NCI-H82 (cell line): ENCODE measurements at regions not wholly inside any gene's neighbourhood (a gene's known extent, or its start where the extent isn't known, plus 50 kb on each side); places are given as distances from the start of the nearest gene placed in this dataset.
"Not testable (repeated sequence)": the region's sequence is repeated elsewhere in the genome, so short reads cannot be mapped to it uniquely, and the experiment has no call there.

ENCODE experiments used
- DNase-seq: peaks from one replicate; lab custom pipeline; 2025; lab: John Stamatoyannopoulos, UW

DNA sequence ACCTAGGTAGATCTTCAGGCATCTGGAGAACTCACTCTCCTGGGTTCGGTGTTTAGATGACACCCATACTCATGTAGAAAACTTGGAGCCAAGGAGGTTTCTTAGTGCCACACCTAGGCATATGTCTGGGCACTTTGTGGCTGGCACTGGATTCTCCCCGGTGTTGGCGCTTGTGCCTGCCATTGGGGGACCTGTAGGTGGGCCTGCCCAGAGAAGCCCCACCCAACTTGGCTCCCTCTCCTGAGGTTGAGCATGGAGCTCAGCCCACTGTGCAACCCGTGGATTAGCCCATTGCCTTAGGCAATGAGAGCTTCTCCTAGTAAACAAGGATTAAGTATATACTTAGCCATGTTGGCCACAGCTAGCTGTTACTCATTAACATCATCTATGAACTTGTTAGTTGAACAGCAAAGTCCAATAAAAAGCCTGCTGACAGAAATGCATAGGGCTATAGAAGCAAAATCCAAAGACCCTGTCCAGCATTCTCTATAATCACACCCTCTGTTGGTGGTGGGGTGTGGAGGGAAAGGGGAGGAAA is 335.5 kb upstream of the CHORDC1 start:
- no peak for DNase-seq

GRCh38 chr11:90556606-90557005 is 333.8 kb upstream of the CHORDC1 start:
- DNase-seq: no peak

GRCh38 chr11:90556026-90556425 is 333.2 kb upstream of the CHORDC1 start:
- no peak for DNase-seq

DNA sequence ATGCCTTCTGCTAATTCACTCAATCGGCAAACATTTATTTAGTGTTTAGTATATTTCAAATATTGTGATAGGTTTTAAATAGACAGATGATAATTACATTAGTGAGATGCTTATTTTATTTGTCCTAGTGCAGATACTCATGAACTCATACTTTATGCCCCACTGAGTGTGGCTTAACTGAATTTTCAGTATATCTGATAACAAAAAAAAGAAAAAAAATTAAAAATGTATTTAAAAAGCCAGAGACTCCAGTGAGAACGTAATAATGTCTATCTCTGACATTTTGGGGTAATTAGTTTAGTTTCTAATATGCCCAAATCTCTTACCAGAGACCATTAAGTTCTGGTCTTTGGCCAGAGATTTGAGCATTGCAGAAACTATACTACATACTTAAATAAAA is 332.6 kb upstream of the CHORDC1 start:
- DNase-seq: no peak

DNA sequence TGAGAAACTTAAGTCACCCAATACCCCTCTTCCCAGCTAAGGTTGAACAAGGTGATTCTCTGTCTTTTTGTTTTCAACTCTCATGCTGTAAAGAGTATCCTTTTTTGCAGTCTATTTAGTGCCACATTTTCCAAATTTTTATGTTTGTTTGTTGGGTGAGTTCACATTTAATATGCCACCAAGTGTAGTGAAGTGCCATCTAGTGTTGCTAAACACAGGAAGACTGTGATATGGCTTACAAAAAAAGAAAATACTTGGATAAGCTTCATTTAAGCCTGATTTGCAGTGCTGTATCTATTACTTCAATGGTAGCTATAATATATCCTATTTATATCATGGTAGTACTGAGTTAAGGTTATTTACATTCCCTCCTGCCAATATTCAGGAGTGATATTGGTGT is 319.2 kb upstream of the CHORDC1 start:
- DNase-seq: no peak

DNA sequence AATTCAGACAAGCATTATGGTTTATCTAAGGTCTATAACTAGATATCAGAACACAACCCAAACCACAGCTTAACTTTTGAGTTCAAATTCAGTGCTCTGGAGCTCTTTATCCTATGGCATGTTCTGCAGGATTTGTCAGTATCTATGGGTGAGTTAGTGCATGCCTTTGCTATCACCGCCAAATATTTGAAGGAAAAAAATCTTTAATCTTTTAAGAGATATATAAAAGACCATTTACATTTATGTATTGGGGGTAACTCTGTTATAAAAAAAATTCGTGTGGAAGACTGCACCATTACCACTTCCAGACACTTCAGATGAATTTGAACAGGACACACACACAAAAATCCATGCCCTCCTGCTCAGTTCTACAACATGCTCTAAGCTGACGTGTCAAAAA is 313.5 kb upstream of the CHORDC1 start:
- DNase-seq: no peak

DNA sequence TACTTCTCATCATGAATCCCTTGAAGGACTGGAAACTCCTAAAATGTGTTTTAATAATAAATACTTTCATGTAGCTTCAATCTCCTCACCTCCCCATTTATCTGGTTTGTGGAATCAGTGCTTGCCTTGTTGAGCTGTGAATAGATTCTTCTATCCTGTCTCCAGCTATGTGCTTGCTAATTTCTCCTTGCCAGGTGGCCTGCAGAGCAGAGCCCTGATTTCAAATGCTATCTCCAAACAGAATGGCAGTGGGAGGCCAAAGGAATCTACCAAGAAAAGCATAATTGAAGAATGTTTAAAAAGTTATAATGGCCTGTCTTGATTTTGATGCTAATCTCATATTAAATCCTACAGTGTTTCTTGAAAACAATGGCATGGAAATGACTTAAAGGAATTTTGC is 309.3 kb upstream of the CHORDC1 start:
- no peak for DNase-seq

DNA sequence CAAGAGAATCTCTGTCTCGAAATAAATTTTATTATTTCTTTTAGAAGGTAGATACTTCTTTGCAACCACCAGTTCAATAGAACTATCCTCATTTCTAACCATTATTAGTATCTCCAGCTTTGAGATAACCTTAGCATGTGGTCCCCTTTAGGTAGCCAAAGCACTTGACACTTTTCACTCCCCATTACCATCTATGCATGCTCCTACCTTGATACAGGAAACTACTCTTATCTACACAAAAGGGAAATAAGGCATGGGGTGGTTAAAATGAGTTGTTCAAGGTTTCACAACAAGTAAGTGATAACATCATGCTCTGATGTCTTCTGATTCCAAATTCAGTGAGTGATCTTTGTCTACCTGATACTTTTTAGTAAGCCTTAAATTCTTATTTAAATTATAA is 308.2 kb upstream of the CHORDC1 start:
- no peak for DNase-seq

DNA sequence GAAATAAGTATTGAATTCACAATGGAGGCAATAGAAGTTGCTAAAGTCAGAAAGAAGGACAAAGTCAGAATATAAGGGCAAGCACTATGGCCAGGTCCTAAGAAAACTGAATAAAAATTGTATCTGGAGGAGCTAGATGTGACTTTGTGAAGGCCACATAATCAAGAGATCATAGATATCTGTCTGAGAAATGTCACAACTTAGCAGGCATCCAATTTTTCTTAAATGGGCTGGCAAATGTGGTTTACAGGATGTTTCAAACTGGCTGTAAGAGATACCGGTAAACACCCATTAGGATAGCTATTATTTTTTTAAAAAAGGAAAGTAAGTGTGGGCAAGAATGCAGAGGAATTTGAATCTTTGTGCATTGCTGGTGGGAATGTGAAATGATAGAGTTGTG is 303.1 kb upstream of the CHORDC1 start:
- DNase-seq: no peak

- no peak for DNase-seq
Measured at GRCh38 chr11:90512846-90513245, 290.0 kb upstream of the CHORDC1 start.

DNA sequence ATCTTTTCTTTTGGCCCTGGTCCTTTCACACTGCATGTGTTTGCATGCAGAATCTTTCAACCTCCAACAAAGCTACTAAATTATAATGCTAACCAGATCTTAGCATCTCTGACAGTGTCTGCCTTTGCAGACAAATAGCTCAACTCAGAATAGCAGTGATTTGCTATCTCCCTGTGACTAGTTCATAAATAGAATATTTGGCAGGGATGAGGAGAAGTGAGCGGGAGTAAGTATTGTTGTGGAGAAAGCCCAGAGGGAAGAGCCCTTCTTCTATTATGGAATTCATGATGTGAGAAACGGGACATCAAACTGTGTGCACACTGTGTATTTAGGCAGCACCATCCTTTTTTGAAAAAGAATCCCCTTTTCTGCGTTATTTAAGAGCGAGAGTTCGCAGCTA is 288.0 kb upstream of the CHORDC1 start:
- no peak for DNase-seq

- DNase-seq: no peak
Measured at GRCh38 chr11:90500922-90501568, 278.2 kb upstream of the CHORDC1 start.

DNA sequence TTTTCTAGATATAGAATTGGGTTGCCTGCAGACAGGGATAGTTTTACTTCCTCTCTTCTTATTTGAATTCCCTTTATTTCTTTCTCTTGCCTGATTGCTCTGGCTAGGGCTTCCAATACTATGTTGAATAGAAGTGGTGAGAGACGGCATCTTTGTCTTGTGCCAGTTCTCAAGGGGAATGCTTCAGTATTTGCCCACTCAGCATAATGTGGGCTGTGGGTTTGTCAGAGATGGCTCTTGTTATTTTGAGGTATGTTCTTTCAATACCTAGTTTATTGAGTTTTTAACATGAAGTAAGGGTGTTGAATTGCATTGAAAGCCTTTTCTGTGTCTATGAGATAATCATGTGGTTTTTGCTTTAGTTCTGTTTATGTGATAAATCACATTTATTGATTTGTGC is 273.9 kb upstream of the CHORDC1 start:
- no peak for DNase-seq

DNA sequence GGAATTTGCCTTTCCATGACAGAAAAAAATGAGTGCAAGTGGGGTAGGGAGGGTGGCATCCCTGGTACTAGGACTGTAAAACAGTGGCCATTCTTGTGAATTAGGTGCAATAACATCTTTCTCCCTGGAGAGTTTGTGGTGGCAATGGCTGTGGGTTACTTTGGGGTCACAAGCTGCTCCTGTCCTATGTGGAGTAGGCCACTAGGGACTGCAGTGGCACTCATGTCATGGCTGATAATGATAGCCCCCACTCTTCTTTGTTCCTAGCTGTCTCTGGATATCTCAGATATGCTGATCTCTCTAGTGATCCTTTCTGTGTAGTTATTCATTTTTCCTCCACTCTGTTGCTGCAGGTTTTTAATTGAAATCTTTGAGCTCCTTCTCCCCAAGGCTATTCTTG is 270.5 kb upstream of the CHORDC1 start:
- DNase-seq: no peak

GRCh38 chr11:90491466-90491865 is 268.6 kb upstream of the CHORDC1 start:
- DNase-seq: no peak

DNA sequence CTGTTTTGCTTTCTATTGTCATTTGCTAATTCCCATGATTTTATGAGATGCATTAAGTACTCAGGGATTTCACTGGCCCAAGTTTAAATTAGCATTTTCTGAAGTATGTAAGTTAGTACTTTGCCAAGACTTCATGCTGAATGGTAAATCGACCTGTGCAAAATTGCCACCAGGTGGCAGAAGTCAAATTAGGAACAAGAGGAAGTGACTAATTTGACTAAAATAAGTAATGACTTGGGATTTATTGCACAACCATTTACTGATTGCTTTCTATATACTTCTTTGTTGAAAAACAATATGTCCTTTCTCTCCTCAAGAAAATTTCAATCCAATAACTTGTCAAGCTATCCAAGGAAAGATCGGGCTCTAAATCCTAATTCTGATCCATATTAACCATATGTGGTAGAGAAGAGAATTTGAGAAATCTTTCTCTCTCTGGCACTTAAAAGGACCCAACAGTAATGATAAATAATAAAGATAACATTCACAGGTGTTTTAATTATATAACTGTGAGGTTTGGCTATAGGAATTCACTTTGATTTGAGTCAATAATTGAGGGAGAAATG is 253.7 kb upstream of the CHORDC1 start:
- DNase-seq: peak; percentile 36

GRCh38 chr11:90468923-90469322 is 246.1 kb upstream of the CHORDC1 start:
- DNase-seq: no peak

DNA sequence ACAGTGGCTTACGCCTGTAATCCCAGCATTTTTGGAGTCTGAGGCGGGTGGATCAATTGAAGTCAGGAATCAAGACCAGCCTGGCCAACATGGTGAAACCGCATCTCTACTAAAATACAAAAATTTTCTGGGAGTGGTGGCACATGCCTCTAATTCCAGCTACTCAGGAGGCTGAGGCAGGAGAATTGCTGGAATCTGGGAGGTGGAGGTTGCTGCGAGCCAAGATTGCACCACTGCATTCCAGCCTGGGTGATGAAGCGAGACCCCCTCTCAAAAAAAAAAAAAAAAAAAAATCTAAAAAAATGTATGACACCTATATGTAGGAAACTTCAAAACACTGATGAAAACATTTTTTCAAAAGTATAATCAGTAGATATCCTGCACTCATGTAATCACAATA is 242.7 kb upstream of the CHORDC1 start:
- no peak for DNase-seq

DNA sequence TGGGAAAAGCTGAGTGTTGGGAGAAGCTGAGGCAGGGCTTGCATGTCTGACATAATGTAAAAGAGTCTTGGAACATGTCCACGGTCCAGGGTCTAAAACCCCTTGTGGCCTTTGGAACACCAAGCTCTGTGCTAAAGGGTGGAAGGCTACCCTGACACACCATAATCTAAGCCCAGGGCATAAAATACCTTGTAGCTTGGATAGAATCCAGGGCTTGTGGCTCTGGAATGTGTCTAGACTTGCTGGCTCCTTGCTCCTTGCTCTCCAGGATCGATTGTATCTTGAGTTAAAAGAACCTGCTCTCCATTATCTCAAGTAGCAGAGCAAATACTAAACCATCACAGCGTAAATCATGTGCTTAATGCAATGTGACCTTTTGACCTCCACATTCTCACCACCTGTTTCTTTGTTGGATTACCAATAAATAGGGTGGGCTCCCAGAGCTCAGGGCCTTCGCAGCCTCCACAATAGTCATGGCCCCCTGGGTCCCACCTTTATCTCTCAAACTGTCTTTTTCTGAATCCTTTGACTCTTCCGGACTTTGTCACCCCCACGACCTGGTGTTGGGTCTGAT is 232.6 kb upstream of the CHORDC1 start:
- DNase-seq: not testable (repeated sequence)

DNA sequence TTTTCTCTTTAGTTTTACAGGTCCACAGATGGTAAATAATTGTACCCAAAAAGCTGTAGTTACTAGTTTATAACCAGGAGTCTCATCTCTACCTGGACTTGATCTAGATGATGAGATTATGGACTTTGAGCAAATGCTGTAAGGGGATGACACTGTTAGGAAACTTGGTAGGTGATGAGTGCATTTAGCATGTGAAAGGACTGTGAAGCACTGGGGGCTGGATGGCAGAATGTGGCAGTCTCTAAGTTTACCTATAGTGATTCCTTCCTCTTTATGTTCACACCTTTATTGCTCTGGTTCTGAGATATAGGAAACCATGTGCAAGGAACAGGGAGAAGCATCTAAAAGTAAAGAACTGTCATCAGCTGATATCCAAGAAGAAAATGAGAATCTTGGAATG is 230.7 kb upstream of the CHORDC1 start:
- DNase-seq: no peak

DNA sequence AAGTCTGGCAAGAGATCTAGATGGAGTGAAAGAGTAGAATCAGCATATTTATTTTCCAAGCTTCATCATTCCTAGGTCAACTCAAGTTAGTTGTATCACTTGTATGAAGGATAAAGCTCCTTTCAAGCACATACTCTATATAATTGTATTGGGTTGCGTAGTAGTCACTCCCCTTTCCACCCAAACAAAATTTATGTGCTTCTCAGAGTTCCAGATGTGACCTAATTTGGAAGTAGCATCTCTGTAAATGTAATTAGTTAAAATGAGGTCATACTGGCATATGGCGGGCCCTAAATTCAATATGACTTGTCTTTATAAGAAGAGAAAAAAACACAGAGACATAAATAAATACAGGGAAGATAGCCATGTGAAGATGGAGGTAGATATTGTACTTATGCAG is 226.8 kb upstream of the CHORDC1 start:
- DNase-seq: peak; percentile 11

DNA sequence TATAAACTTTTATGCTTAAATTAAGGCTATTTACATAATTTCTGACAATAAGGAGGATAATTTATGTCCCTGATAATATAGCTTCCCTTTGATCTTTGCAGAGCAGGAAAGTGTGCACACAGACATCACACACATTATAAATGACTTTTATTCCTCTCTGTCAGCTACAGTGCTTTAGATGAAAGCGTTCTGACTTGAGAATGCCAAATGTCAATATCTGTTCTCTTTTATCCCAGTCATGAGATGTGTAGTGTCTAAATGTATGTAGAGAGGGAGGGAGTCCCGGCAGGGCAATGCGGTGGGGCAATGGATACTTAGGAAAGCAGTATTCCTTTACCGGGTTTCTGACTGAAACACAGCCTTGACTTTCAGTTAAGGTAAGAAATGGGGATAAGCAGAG is 225.4 kb upstream of the CHORDC1 start:
- DNase-seq: no peak

DNA sequence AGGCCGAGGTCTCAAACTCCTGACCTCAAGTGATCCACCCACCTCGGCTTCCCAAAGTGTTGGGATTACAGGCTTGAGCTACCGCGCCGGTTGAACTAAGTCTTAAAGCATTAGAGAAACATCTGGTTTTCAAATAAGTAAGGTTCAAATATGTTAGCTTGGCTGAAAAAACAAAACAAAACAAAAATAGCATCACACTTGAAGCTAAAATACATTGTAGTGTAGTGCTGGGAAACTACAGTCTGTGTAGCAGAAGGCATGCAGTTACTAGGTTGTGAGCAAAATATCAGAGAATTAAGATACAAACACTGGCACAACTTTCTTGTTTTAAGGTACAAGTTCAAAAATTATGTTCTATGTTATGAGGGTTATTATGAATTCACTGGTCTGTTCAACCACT is 224.8 kb upstream of the CHORDC1 start:
- DNase-seq: peak; percentile 3

GRCh38 chr11:90446207-90446606 is 223.4 kb upstream of the CHORDC1 start:
- no peak for DNase-seq
